ENCODE measurements at regions not wholly inside any gene's neighbourhood (a gene's known extent, or its start where the extent isn't known, plus 50 kb on each side); places are given as distances from the start of the nearest gene placed in this dataset.

- TF ChIP-seq CTCF (IDR thresholded peaks at IDR 0.05) (no peak), POLR2A (IDR thresholded peaks at IDR 0.05) (no peak), POLR2AphosphoS5 (IDR thresholded peaks at IDR 0.05) (no peak)
These were observed 394.4 kb upstream of the NRSN1 start for GRCh38 chr6:23731609-23732008.
